ENCODE measurements at regions not wholly inside any gene's neighbourhood (a gene's known extent, or its start where the extent isn't known, plus 50 kb on each side); places are given as distances from the start of the nearest gene placed in this dataset.
"Not testable (repeated sequence)": the region's sequence is repeated elsewhere in the genome, so short reads cannot be mapped to it uniquely, and the experiment has no call there.

GRCh38 chr16:31810863-31811262 lies 62.7 kb upstream of the ZNF267 start:
- H3K36me3 ChIP-seq (ENCODE audit: control insufficient read depth in 2 of 3, insufficient read depth in 3 of 3, low read length in 3 of 3): no peaks in the 10 kb centered on the region
- intact Hi-C loops (cut with DNase I): no loop called here
- H3K9me3 ChIP-seq (ENCODE audit: control insufficient read depth in 2 of 3, insufficient read depth in 1 of 3, low read length in 3 of 3): peaks cover 0 to 4% (median 0%) of the 10 kb centered on the region in 3 donors
- no peaks in the 10 kb centered on the region for H3K4me1 ChIP-seq (ENCODE audit: control insufficient read depth in 2 of 3, insufficient read depth in 2 of 3, low read depth in 1 of 3, low read length in 3 of 3)
- H3K27me3 ChIP-seq (ENCODE audit: control insufficient read depth, insufficient read depth, low read length): no peaks in the 10 kb centered on the region
- H3K4me3 ChIP-seq (ENCODE audit: low read length in 3 of 3): no peak overlapping the region
- H3K9ac ChIP-seq (ENCODE audit: low read length in 3 of 3): no peak overlapping the region
- FAIRE-seq: no peak
- no peak for DNase-seq
- no peak overlapping the region for H3K27ac ChIP-seq (ENCODE audit: low read depth in 2 of 2, low read length in 2 of 2)
- TF ChIP-seq, protein P1, sequence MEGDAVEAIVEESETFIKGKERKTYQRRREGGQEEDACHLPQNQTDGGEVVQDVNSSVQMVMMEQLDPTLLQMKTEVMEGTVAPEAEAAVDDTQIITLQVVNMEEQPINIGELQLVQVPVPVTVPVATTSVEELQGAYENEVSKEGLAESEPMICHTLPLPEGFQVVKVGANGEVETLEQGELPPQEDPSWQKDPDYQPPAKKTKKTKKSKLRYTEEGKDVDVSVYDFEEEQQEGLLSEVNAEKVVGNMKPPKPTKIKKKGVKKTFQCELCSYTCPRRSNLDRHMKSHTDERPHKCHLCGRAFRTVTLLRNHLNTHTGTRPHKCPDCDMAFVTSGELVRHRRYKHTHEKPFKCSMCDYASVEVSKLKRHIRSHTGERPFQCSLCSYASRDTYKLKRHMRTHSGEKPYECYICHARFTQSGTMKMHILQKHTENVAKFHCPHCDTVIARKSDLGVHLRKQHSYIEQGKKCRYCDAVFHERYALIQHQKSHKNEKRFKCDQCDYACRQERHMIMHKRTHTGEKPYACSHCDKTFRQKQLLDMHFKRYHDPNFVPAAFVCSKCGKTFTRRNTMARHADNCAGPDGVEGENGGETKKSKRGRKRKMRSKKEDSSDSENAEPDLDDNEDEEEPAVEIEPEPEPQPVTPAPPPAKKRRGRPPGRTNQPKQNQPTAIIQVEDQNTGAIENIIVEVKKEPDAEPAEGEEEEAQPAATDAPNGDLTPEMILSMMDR (IDR thresholded peaks at IDR 0.05; ENCODE audit: borderline replicate concordance, extremely low read depth, insufficient read depth): no peak

DNA sequence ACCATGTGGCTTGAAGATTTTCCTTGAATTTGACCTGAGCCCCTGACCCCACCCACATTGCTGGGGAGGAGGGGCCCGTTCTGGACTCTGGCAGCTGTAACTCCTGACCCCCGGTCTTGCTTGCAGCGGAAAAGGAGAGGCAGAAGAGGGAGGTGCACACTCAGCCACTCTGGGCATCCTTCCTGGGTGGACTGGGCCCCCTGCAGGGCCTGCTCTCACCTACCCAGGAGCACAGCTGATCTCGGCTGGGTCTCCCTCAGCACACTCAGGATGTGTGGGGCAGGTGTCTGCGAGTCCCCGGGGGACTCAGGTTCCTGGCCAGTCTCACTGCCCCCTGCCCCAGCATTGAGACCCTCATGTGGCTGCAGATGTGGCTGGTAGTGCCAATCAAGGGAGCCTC lies 57.5 kb upstream of the ZNF267 start:
- H3K4me3 ChIP-seq (ENCODE audit: low read length in 3 of 3); H3K27ac ChIP-seq (ENCODE audit: low read depth in 2 of 2, low read length in 2 of 2); H3K36me3 ChIP-seq (ENCODE audit: control insufficient read depth in 2 of 3, insufficient read depth in 3 of 3, low read length in 3 of 3); FAIRE-seq; H3K4me1 ChIP-seq (ENCODE audit: control insufficient read depth in 2 of 3, insufficient read depth in 2 of 3, low read depth in 1 of 3, low read length in 3 of 3); H3K9ac ChIP-seq (ENCODE audit: low read length in 3 of 3); DNase-seq; intact Hi-C loops (cut with DNase I); H3K27me3 ChIP-seq (ENCODE audit: control insufficient read depth, insufficient read depth, low read length); H3K9me3 ChIP-seq (ENCODE audit: control insufficient read depth in 2 of 3, insufficient read depth in 1 of 3, low read length in 3 of 3): not testable (repeated sequence)

GRCh38 chr16:31819386-31819785 lies 54.2 kb upstream of the ZNF267 start:
- DNase-seq (no peak), FAIRE-seq (no peak)
- TF ChIP-seq, protein P1 (IDR thresholded peaks at IDR 0.05; ENCODE audit: borderline replicate concordance, extremely low read depth, insufficient read depth): no peak
- intact Hi-C loops (cut with DNase I): no loop called here
- Histone ChIP-seq H3K27me3 (ENCODE audit: control insufficient read depth, insufficient read depth, low read length) (no peaks in the 10 kb centered on the region), H3K4me1 (ENCODE audit: control insufficient read depth in 2 of 3, insufficient read depth in 2 of 3, low read depth in 1 of 3, low read length in 3 of 3) (no peaks in the 10 kb centered on the region), H3K9ac (ENCODE audit: low read length in 3 of 3) (no peak overlapping the region), H3K27ac (ENCODE audit: low read depth in 2 of 2, low read length in 2 of 2) (no peak overlapping the region), H3K9me3 (ENCODE audit: control insufficient read depth in 2 of 3, insufficient read depth in 1 of 3, low read length in 3 of 3) (no peaks in the 10 kb centered on the region), H3K4me3 (ENCODE audit: low read length in 3 of 3) (no peak overlapping the region), H3K36me3 (ENCODE audit: control insufficient read depth in 2 of 3, insufficient read depth in 3 of 3, low read length in 3 of 3) (no peaks in the 10 kb centered on the region)

- TF ChIP-seq, protein P1 (IDR thresholded peaks at IDR 0.05; ENCODE audit: borderline replicate concordance, extremely low read depth, insufficient read depth): no peak
- H3K9ac ChIP-seq (ENCODE audit: low read length in 3 of 3): no peak overlapping the region
- H3K27me3 ChIP-seq (ENCODE audit: control insufficient read depth, insufficient read depth, low read length): no peaks in the 10 kb centered on the region
- no peaks in the 10 kb centered on the region for H3K9me3 ChIP-seq (ENCODE audit: control insufficient read depth in 2 of 3, insufficient read depth in 1 of 3, low read length in 3 of 3)
- intact Hi-C loops (cut with DNase I): no loop called here
- no peak for FAIRE-seq
- no peak overlapping the region for H3K27ac ChIP-seq (ENCODE audit: low read depth in 2 of 2, low read length in 2 of 2)
- H3K36me3 ChIP-seq (ENCODE audit: control insufficient read depth in 2 of 3, insufficient read depth in 3 of 3, low read length in 3 of 3): no peaks in the 10 kb centered on the region
- no peaks in the 10 kb centered on the region for H3K4me1 ChIP-seq (ENCODE audit: control insufficient read depth in 2 of 3, insufficient read depth in 2 of 3, low read depth in 1 of 3, low read length in 3 of 3)
- no peak for DNase-seq
- H3K4me3 ChIP-seq (ENCODE audit: low read length in 3 of 3): no peak overlapping the region
Measured at GRCh38 chr16:31819948-31820347, 53.7 kb upstream of the ZNF267 start.

All from kidney (tissue), 13 donors.